Breast epithelium (tissue), 3 donors: ENCODE measurements at regions not wholly inside any gene's neighbourhood (a gene's known extent, or its start where the extent isn't known, plus 50 kb on each side); places are given as distances from the start of the nearest gene placed in this dataset.

Source experiments
- CTCF ChIP-seq, 3 donors: fragments of 450-650 bp; IDR thresholded peaks; one replicate each; pipeline ENCODE4 v1.5.1; 2016 to 2017; ENCODE audit warnings: antibody characterized with exemption in 3 of 3, mild to moderate bottlenecking in 3 of 3, moderate library complexity in 3 of 3
- POLR2A ChIP-seq: fragments of 450-650 bp; IDR thresholded peaks from one replicate; pipeline ENCODE4 v1.6.1; 2016; ENCODE audit warnings: antibody characterized with exemption, mild to moderate bottlenecking, moderate library complexity

- no peak for TF ChIP-seq POLR2A
- TF ChIP-seq CTCF (IDR thresholded peaks at IDR 0.05), result no peak
These were observed 108.7 kb upstream of the THY1 start for GRCh38 chr11:119531623-119532022.
